CD14-positive monocyte (primary cell): ENCODE measurements at regions not wholly inside any gene's neighbourhood (a gene's known extent, or its start where the extent isn't known, plus 50 kb on each side); places are given as distances from the start of the nearest gene placed in this dataset.

Experiments
- DNase-seq, 3 donors: peaks; one replicate each; pipeline ENCODE4 v3.0.0-alpha.2; 2011 to 2022
- H2AFZ ChIP-seq: 2 replicates; pipeline ENCODE4 v1.6.0; 2012; ENCODE audit warnings: mild to moderate bottlenecking, low read depth, low read length, inconsistent platforms; ENCODE audit not compliant: insufficient read depth, poor library complexity, severe bottlenecking
- H3K27ac ChIP-seq, 2 donors: 1 replicate in 1 of 2; 2 replicates in 1 of 2; pipeline ENCODE4 v1.5.1; 2012 to 2013; ENCODE audit warnings: low read length in 2 of 2, control low read depth in 1 of 2, inconsistent platforms in 1 of 2, low read depth in 1 of 2, mild to moderate bottlenecking in 1 of 2
- H3K27me3 ChIP-seq, 2 donors: one replicate each; pipeline versions ENCODE4 v1.6.0 to v1.6.1; 2011 to 2013; ENCODE audit warnings: low read length in 2 of 2; ENCODE audit not compliant: control insufficient read depth in 2 of 2, insufficient read depth in 2 of 2
- H3K36me3 ChIP-seq, 2 donors: replicated peaks in 1 of 2; 1 replicate in 1 of 2; 2 replicates in 1 of 2; pipeline versions ENCODE4 v1.5.1 to v1.6.1; 2012 to 2013; ENCODE audit warnings: low read length in 2 of 2, control low read depth in 1 of 2, inconsistent platforms in 1 of 2, mild to moderate bottlenecking in 1 of 2; ENCODE audit not compliant: insufficient read depth in 2 of 2, control insufficient read depth in 1 of 2
- H3K4me1 ChIP-seq, 2 donors: 1 replicate in 1 of 2; 2 replicates in 1 of 2; pipeline versions ENCODE4 v1.5.1 to v1.6.1; 2012 to 2013; ENCODE audit warnings: low read length in 2 of 2, control low read depth in 1 of 2, inconsistent platforms in 1 of 2, mild to moderate bottlenecking in 1 of 2, moderate library complexity in 1 of 2; ENCODE audit not compliant: insufficient read depth in 2 of 2, control insufficient read depth in 1 of 2
- H3K4me2 ChIP-seq: replicated peaks from 2 replicates; pipeline ENCODE3; 2012; ENCODE audit warnings: low read length, moderate library complexity, mild to moderate bottlenecking; ENCODE audit not compliant: poor library complexity, severe bottlenecking; ENCODE audit errors: extremely low read depth
- H3K4me3 ChIP-seq, 3 experiments: fragments of 200-600 bp in 1 of 3; sonication (generic) in 1 of 3; replicated peaks in 1 of 3; 1 replicate in 2 of 3; 2 replicates in 1 of 3; pipeline ENCODE4 v1.5.1; 2011 to 2013; ENCODE audit warnings: low read length in 3 of 3, mild to moderate bottlenecking in 3 of 3, control low read depth in 2 of 3, low read depth in 2 of 3, inconsistent platforms in 1 of 3, moderate library complexity in 1 of 3
- H3K79me2 ChIP-seq: 2 replicates; pipeline ENCODE4 v1.6.0; 2012; ENCODE audit warnings: mild to moderate bottlenecking, control low read depth, inconsistent platforms, low read length, moderate library complexity; ENCODE audit not compliant: insufficient read depth
- H3K9ac ChIP-seq: 2 replicates; pipeline ENCODE4 v1.6.0; 2017; ENCODE audit warnings: low read length, mild to moderate bottlenecking; ENCODE audit not compliant: insufficient read depth, poor library complexity, severe bottlenecking
- H3K9me3 ChIP-seq, 2 donors: replicated peaks in 1 of 2; 1 replicate in 1 of 2; 2 replicates in 1 of 2; pipeline versions ENCODE4 v1.5.1 to v1.6.1; 2012 to 2013; ENCODE audit warnings: low read length in 2 of 2, control low read depth in 1 of 2; ENCODE audit not compliant: control insufficient read depth in 1 of 2, insufficient read depth in 1 of 2
- H4K20me1 ChIP-seq: 2 replicates; pipeline ENCODE4 v1.6.0; 2012; ENCODE audit warnings: mild to moderate bottlenecking, low read length, control low read depth, moderate library complexity; ENCODE audit not compliant: insufficient read depth
- H3K27ac Mint-ChIP-seq, 7 donors: one replicate each; pipeline ENCODE4 v1.8.0; 2020; ENCODE audit warnings: mild to moderate bottlenecking in 7 of 7, mixed read lengths in 7 of 7, moderate library complexity in 6 of 7, inconsistent platforms in 2 of 7
- H3K27me3 Mint-ChIP-seq, 3 donors: one replicate each; pipeline ENCODE4 v1.8.0; 2021 to 2022; ENCODE audit warnings: low read depth in 3 of 3, mild to moderate bottlenecking in 3 of 3, mixed read lengths in 3 of 3, moderate library complexity in 3 of 3, inconsistent platforms in 1 of 3
- H3K36me3 Mint-ChIP-seq, 2 donors: one replicate each; pipeline ENCODE4 v1.8.0; 2020; ENCODE audit warnings: mixed read lengths in 2 of 2, inconsistent platforms in 1 of 2, mild to moderate bottlenecking in 1 of 2
- H3K4me1 Mint-ChIP-seq: one replicate; pipeline ENCODE4 v1.8.0; 2020; ENCODE audit warnings: mild to moderate bottlenecking, mixed read lengths
- H3K4me3 Mint-ChIP-seq, 2 donors: one replicate each; pipeline ENCODE4 v1.8.0; 2020; ENCODE audit warnings: mild to moderate bottlenecking in 2 of 2, mixed read lengths in 2 of 2, moderate library complexity in 1 of 2
- H3K9me3 Mint-ChIP-seq, 7 donors: one replicate each; pipeline ENCODE4 v1.8.0; 2020 to 2022; ENCODE audit warnings: mixed read lengths in 7 of 7, mild to moderate bottlenecking in 6 of 7, moderate library complexity in 6 of 7, inconsistent platforms in 2 of 7
- CTCF ChIP-seq: fragments of 200-600 bp; IDR thresholded peaks from one replicate; pipeline ENCODE4 v1.8.0; 2022; ENCODE audit warnings: antibody characterized with exemption, mild to moderate bottlenecking
- WGBS: methylation state at CpG from one replicate; pipeline ENCODE4 v1.1.5; 2013; ENCODE audit warnings: missing lambda C conversion rate; ENCODE audit not compliant: insufficient coverage; 5-methylcytosine and 5-hydroxymethylcytosine counted together
- intact Hi-C, 2 donors: fragments of 100-400 bp; cut with micrococcal nuclease; formaldehyde crosslinking; loops; one replicate each; pipeline versions ENCODE4 v1.15.0 to v1.15.1; 2023

- no peaks in the 10 kb centered on the region for H3K36me3 ChIP-seq
- Mint-ChIP-seq H3K4me3 (no peak overlapping the region), H3K27ac (no peak overlapping the region), H3K36me3 (no peaks in the 10 kb centered on the region), H3K4me1 (peaks cover 5% of the 10 kb centered on the region), H3K27me3 (peaks cover 2 to 10% (median 4%) of the 10 kb centered on the region in 3 donors), H3K9me3 (no peaks in the 10 kb centered on the region)
- H3K9ac ChIP-seq, result no peak overlapping the region
- H4K20me1 ChIP-seq, result no peaks in the 10 kb centered on the region
- H3K9me3 ChIP-seq, result no peaks in the 10 kb centered on the region
- H3K4me3 ChIP-seq, result no peak overlapping the region
- no peaks in the 10 kb centered on the region for H3K79me2 ChIP-seq
- no peak overlapping the region for H3K27ac ChIP-seq
- DNase-seq, result no peak
- intact Hi-C loops, result no loop called here
- TF ChIP-seq CTCF, result no peak
- no peak overlapping the region for H3K4me2 ChIP-seq
- peaks cover 9 to 12% of the 10 kb centered on the region in 2 donors for H3K4me1 ChIP-seq
- H3K27me3 ChIP-seq, result no peaks in the 10 kb centered on the region
- 100% methylated on average over 3 of the region's 3 CpGs for WGBS
- H2AFZ ChIP-seq, result no peak overlapping the region
Measured at GRCh38 chr7:101712652-101713051, 83.6 kb upstream of the MYL10 start.

- Mint-ChIP-seq H3K36me3 (peaks cover 3 to 6% of the 10 kb centered on the region in 2 donors), H3K27me3 (peaks cover 2 to 5% (median 4%) of the 10 kb centered on the region in 3 donors), H3K27ac (no peak overlapping the region), H3K4me1 (peaks cover 19% of the 10 kb centered on the region), H3K4me3 (no peak overlapping the region), H3K9me3 (no peaks in the 10 kb centered on the region)
- intact Hi-C loops, result no loop called here
- no peak for DNase-seq
- no peaks in the 10 kb centered on the region for H3K9me3 ChIP-seq
- TF ChIP-seq CTCF, result no peak
- no peak overlapping the region for H3K4me3 ChIP-seq
- H3K79me2 ChIP-seq, result no peaks in the 10 kb centered on the region
- WGBS, result 80% methylated on average over 5 of the region's 7 CpGs
- H3K27me3 ChIP-seq, result no peaks in the 10 kb centered on the region
- H3K9ac ChIP-seq, result no peak overlapping the region
- peaks cover 22 to 27% of the 10 kb centered on the region in 2 donors for H3K4me1 ChIP-seq
- H3K27ac ChIP-seq, result no peak overlapping the region
- no peak overlapping the region for H2AFZ ChIP-seq
- no peaks in the 10 kb centered on the region for H4K20me1 ChIP-seq
- no peak overlapping the region for H3K4me2 ChIP-seq
- no peaks in the 10 kb centered on the region for H3K36me3 ChIP-seq
Measured at GRCh38 chr7:101714097-101714496, 85.0 kb upstream of the MYL10 start.
